ENCODE measurements at regions not wholly inside any gene's neighbourhood (a gene's known extent, or its start where the extent isn't known, plus 50 kb on each side); places are given as distances from the start of the nearest gene placed in this dataset.

DNA sequence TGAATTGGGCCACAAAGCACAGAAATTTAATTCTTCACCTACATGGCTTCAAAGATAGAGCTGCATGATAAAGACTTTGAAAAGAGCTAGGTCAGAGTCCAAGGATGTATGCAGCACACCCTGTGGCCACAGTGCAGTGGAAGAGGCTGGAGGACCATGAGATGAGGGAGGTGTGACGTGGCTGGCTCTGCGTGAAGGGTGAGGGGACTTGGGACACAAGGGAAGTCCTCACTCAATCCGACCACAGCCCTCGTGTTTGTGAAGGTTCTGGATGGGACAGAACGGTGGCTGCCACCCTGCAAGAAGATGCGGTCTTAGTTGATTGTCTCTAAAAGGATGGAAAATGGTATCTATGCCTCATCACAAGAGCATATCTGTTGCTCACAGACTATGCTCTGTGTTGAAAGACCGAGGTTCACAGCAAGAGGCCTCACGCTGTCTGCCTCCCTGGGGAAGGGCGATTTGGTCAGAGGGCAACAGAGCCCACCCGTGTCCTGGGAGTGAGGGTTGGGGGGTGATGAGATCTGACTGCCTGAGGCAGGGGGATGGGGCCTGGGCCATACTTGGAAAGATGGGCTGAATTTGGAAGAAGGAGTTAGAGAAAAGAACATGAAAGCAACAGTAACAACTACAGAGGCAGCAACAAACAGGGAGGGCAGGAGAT is 174.4 kb upstream of the SHH start:
- TF ChIP-seq, protein P1, sequence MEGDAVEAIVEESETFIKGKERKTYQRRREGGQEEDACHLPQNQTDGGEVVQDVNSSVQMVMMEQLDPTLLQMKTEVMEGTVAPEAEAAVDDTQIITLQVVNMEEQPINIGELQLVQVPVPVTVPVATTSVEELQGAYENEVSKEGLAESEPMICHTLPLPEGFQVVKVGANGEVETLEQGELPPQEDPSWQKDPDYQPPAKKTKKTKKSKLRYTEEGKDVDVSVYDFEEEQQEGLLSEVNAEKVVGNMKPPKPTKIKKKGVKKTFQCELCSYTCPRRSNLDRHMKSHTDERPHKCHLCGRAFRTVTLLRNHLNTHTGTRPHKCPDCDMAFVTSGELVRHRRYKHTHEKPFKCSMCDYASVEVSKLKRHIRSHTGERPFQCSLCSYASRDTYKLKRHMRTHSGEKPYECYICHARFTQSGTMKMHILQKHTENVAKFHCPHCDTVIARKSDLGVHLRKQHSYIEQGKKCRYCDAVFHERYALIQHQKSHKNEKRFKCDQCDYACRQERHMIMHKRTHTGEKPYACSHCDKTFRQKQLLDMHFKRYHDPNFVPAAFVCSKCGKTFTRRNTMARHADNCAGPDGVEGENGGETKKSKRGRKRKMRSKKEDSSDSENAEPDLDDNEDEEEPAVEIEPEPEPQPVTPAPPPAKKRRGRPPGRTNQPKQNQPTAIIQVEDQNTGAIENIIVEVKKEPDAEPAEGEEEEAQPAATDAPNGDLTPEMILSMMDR (conservative IDR thresholded peaks at IDR 0.05; ENCODE audit: low read depth, low read length): no peak
- TF ChIP-seq EZH2 (IDR thresholded peaks at IDR 0.05; ENCODE audit: borderline replicate concordance, low read depth, low read length, poor library complexity, severe bottlenecking): no peak
